Activated CD4-positive, alpha-beta T cell treated with anti-CD3 and anti-CD28 coated beads, Interleukin-2, amount 50 U/mL, for 1 hour (primary cell): ENCODE measurements at regions not wholly inside any gene's neighbourhood (a gene's known extent, or its start where the extent isn't known, plus 50 kb on each side); places are given as distances from the start of the nearest gene placed in this dataset.
A peak's percentile ranks its signal among the peaks of the same experiment; 100 is the strongest.

Experiments used
- DNase-seq: peaks from one replicate; pipeline ENCODE4 v3.0.0-alpha.2; 2020

DNA sequence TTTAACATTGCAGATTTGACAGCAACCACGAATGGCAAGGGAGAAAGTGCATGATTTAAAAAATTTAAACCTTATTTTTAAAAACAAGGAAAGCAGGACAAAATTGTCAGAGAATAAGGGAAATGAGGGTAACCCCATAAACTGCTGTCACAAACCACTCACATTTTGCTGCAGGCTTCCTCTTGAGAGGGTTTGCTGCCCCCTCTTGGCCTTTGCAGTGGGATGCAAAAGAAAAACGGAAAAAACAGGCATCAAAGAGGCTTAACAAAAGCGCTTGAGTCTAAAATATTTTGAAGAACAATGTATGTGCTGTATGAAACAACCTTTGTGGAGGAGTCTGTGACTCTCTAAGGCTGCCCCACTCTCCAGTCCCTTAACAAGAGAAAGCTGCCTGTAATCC, 91.6 kb downstream of the TMX3 start:
- DNase-seq: peak; percentile 3

DNA sequence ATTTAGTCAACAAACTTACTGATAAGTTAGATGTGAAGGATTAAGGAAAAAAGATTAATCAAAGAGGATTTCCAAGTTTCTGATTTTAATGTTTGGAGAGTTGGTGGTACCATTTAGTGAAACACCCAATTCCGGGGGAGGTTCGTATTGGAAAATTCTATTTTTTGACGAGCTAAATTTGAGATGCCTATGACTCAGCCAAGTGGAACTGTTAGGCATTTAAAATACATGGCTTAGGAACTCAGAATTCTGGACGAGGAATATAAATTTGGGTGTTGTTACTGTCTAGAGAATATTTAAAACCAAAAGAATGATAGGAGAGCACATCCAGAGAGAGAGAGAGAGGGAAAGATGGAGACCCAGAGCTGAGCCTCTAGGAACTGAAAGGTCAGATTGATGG, 103.6 kb downstream of the TMX3 start:
- DNase-seq: no peak

- no peak for DNase-seq
These were observed 105.9 kb downstream of the TMX3 start for GRCh38 chr18:68608851-68609490.

- DNase-seq: no peak
These were observed 107.1 kb downstream of the TMX3 start for GRCh38 chr18:68607852-68608251.

- no peak for DNase-seq
These were observed 110.7 kb downstream of the TMX3 start for GRCh38 chr18:68604256-68604655.

DNA sequence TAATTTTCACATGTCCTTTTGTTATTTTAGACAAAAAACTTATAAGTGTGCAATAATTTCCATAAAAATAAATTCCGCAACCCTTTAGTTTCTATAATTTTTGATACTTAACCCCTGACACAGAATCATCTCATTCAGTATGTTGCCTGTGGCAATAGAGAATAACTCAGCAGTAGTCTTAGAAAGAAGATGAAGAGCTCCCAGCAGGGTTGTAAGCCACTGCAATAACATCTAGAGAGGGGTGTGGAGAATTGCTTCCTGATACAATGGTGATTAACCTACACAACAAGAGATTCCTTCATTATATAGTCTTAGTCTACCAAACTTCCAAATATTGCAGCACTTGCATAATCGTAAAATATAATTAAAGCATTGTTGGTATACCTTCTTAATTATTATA, 118.9 kb downstream of the TMX3 start:
- no peak for DNase-seq

DNA sequence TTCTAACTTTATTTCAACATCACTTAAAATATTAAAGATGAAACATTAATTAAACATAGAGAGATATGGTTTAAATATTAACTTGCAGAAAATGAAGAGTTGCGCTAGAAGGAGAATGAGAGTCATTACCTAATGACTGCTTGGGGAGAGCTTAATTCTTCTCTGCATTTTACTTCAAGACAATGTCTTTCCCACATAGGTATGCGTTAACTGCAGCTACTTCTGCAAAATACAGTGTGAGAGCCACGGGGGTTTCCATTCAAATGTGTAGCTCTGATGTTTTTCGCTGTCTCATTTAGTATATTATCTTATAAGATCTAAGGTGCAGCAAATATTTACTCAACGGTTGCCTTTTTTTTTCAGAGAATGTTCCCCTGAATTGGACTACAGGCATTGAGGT, 126.7 kb downstream of the TMX3 start:
- no peak for DNase-seq

- no peak for DNase-seq
These were observed 131.2 kb downstream of the TMX3 start for GRCh38 chr18:68583685-68584084.

DNA sequence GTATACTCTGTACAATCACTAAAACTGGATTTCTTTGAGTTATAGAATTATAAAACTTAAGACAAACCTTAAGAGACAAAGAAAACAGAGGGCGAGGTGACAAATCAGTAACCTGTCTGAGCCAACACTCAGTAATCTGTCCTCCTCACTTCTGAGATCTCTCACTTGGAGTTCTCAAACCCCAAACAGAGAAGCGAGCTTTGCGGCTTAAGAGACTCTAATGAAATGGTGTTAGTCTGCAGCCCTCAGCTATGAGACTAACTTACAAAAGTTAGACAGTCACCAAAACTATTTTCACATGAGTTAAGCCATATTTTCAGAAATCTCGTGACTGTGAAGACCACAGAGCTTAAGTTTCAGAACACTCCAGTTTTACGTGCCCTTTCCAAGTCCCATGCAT, 140.6 kb downstream of the TMX3 start:
- DNase-seq: no peak

DNA sequence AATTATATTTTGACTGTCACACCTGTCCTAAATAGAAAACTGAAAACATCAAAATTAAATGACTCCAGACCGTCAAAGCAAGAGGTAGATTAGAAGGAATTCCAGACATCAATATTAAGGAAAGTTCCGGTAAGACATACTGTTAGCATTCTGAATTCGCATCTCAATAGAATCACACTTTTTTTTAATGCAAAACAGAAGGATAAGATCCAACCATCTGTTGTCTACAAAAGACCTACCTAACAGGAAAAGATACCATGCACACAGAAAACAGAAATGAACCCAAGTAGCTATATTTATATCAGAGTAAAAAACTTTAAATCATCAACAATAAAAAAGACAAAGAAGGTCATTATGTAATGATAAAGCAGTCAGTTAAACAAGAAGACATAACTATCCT, 145.0 kb downstream of the TMX3 start:
- DNase-seq: no peak

- no peak for DNase-seq
These were observed 146.3 kb downstream of the TMX3 start for GRCh38 chr18:68568364-68569155.

- no peak for DNase-seq
These were observed 147.9 kb downstream of the TMX3 start for GRCh38 chr18:68566991-68567390.

- DNase-seq: no peak
These were observed 149.9 kb downstream of the TMX3 start for GRCh38 chr18:68564961-68565360.

DNA sequence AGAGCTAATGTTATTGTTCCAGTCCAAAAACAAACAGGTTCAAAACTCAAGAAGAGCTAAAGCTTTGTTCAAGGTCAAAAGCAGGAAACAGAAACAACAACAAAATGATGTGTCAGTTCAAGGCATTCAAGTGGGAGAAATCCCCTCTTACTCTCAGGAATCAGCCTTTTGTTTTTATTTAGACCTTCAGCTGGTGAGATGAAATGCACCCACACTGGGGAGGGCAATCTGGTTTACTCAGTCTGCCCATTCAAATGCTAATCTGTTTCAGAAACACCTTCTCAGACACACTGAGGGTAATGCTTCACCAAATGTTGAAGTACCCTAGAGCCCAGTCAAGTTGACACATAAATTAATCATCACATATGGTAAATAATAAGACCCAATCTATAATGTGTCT, 150.6 kb downstream of the TMX3 start:
- DNase-seq: no peak

DNA sequence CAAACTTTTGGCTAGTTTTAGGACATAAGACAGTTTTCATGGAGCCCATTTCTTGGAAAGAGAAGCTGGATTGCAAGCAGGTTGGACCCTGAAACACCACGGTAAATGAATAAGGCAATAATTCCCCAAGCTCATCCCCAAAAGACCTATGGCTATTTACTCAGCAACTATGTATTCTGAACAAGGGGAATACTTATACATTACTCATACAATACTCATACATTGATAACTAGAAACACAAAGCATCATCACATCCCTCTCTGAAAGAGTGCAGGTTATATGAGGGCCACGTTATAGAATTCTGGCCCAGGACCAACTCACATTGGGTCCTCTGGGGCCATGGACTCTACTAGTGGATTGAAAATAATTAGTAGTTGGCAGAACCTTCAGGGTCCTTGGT, 154.8 kb downstream of the TMX3 start:
- no peak for DNase-seq

DNA sequence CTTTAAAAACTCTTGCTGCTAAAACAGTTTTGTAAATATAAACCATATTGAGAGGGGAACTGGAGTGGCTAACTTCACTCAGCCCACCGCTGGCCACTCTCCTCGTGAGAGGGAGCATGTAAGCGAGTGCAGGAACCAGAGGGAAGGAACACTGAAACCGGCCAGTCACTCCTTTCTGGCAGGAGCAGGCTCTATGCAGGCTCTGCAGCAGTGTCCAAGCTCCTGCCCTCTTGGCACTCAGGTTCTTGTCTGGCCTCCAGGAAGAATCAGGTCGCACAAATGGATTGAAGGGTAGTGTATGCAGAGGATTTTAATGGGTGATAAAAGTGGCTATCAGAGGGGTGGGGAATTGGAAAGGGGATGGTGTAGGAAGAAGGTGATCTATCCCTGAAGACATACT, 157.7 kb downstream of the TMX3 start:
- DNase-seq: no peak

GRCh38 chr18:68555879-68556301, 159.0 kb downstream of the TMX3 start:
- DNase-seq: no peak

- no peak for DNase-seq
These were observed 165.7 kb downstream of the TMX3 start for GRCh38 chr18:68548904-68549870.

DNA sequence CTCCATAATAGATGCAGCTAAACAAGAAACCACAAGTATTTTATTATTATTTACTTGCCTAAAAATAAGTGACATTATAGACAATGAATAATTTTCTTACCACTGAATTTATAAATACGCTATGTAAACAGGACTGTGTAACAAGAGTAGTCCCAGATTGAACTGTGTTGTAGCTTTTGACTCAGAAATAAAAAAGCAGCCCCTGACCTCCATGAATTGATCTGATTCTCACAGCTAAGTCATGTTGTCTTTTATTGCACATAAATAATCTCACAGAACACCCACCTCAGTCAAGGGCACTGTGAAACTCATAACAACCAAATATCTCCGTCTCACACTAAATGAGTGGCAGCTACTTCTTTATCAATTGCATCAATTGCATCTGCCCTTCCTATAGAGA, 171.6 kb downstream of the TMX3 start:
- no peak for DNase-seq

- DNase-seq: no peak
These were observed 172.1 kb downstream of the TMX3 start for GRCh38 chr18:68542846-68543245.

GRCh38 chr18:68533641-68534040, 181.3 kb downstream of the TMX3 start:
- no peak for DNase-seq

DNA sequence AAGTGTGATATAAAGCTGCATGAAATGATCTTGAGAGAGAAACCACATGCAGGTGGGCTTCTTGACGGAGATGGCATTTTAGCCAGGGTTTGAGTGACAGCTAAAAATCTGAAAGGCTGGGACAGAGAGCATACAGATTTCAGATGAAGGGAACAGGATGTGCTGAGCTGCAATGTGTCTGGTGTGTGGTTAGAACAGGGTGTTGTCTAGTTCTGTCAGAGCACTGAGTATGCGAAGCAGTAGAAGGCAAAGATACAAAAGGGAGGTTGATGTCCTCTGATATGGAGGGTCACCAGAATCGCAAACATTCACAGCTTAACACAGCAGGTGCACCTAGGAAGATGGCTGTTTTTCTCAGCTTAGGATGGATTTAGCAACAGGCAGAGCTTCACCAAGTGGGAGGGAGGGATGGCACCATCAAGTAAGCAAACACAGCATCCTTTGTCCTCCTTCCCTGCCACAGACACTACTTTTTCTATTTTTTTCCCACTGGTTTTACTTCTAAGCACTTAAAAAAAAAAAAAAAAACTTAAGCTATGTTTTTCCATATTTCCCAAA, 182.5 kb downstream of the TMX3 start:
- no peak for DNase-seq

- no peak for DNase-seq
These were observed 189.8 kb downstream of the TMX3 start for GRCh38 chr18:68525091-68525490.
